GM12878 (cell line): ENCODE measurements at regions not wholly inside any gene's neighbourhood (a gene's known extent, or its start where the extent isn't known, plus 50 kb on each side); places are given as distances from the start of the nearest gene placed in this dataset.

Experiments used
- CBX5 ChIP-seq: sonication (generic); IDR thresholded peaks from 2 replicates; pipeline ENCODE4 v1.6.1; 2016; ENCODE audit warnings: low read depth, moderate library complexity, mild to moderate bottlenecking, inconsistent platforms
- ESRRA ChIP-seq: IDR thresholded peaks from 2 replicates; pipeline ENCODE4 v1.6.1; 2012; ENCODE audit warnings: mild to moderate bottlenecking, low read length, improper control_type of control experiment
- MEF2A ChIP-seq: IDR thresholded peaks from 2 replicates; pipeline ENCODE4 v1.6.1; 2011; ENCODE audit warnings: low read depth, mild to moderate bottlenecking, low read length, moderate library complexity; ENCODE audit not compliant: insufficient read depth
- POLR2A ChIP-seq: IDR thresholded peaks from 2 replicates; pipeline ENCODE4 v1.6.1; 2011; ENCODE audit warnings: low read depth, mild to moderate bottlenecking, low read length
- POLR2AphosphoS5 ChIP-seq: IDR thresholded peaks from 2 replicates; pipeline ENCODE4 v1.6.1; 2011; ENCODE audit warnings: mild to moderate bottlenecking, low read length, inconsistent platforms
- RAD51 ChIP-seq: fragments of 450-650 bp; IDR thresholded peaks from 2 replicates; pipeline ENCODE4 v1.6.1; 2016; ENCODE audit warnings: moderate library complexity, mild to moderate bottlenecking, inconsistent platforms
- SIN3A ChIP-seq: IDR thresholded peaks from 2 replicates; pipeline ENCODE4 v1.6.1; 2012; ENCODE audit warnings: low read depth, low read length, improper control_type of control experiment
- SPI1 ChIP-seq: IDR thresholded peaks from 2 replicates; pipeline ENCODE4 v1.6.1; 2011; ENCODE audit warnings: low read depth, mild to moderate bottlenecking, low read length, moderate library complexity, borderline replicate concordance; ENCODE audit not compliant: insufficient read depth
- SRF ChIP-seq, 2 experiments: IDR thresholded peaks; 2 replicates each; pipeline ENCODE4 v1.6.1; 2011; ENCODE audit warnings: low read depth in 2 of 2, low read length in 2 of 2, mild to moderate bottlenecking in 1 of 2, moderate library complexity in 1 of 2
- TF ChIP-seq, protein P1 (sequence below), 3 experiments: IDR thresholded peaks in 2 of 3; conservative IDR thresholded peaks in 1 of 3; 2 replicates each; pipeline ENCODE4 v1.5.1; 2011; ENCODE audit warnings: low read depth in 3 of 3, low read length in 3 of 3, mild to moderate bottlenecking in 3 of 3, control low read depth in 2 of 3, moderate library complexity in 2 of 3, inconsistent platforms in 1 of 3, mixed read lengths in 1 of 3; ENCODE audit not compliant: control insufficient read depth in 2 of 3, insufficient read depth in 1 of 3; ENCODE audit errors: extremely low read depth in 1 of 3
- TF ChIP-seq, protein P2 (sequence below): fragments of 450-650 bp; IDR thresholded peaks from 2 replicates; pipeline ENCODE4 v1.6.1; 2014; ENCODE audit warnings: mild to moderate bottlenecking

DNA sequence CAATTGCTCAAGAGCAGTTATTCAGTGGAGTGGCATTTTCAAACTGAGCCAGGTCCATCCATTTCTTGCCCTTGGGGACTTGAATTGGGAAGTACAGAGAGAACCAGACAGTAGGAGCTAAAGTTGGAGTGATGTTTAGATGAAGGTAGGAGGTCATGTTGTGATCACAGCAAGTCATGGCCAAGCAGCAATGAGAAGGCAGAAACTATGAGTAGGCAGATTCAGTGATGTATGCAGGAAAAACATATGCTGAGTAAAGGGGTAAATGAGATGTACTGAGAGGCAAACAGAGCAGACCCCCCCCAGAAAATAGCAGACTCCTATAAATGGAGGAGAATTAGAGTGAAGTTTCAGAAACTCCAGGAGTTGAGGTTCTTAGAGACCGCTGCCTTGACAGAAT, 95.8 kb downstream of the PERP start:
- TF ChIP-seq, protein P1, sequence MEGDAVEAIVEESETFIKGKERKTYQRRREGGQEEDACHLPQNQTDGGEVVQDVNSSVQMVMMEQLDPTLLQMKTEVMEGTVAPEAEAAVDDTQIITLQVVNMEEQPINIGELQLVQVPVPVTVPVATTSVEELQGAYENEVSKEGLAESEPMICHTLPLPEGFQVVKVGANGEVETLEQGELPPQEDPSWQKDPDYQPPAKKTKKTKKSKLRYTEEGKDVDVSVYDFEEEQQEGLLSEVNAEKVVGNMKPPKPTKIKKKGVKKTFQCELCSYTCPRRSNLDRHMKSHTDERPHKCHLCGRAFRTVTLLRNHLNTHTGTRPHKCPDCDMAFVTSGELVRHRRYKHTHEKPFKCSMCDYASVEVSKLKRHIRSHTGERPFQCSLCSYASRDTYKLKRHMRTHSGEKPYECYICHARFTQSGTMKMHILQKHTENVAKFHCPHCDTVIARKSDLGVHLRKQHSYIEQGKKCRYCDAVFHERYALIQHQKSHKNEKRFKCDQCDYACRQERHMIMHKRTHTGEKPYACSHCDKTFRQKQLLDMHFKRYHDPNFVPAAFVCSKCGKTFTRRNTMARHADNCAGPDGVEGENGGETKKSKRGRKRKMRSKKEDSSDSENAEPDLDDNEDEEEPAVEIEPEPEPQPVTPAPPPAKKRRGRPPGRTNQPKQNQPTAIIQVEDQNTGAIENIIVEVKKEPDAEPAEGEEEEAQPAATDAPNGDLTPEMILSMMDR (IDR thresholded peaks at IDR 0.05 in 2 of 3, conservative IDR thresholded peaks at IDR 0.05 in 1 of 3; ENCODE audit: control insufficient read depth in 2 of 3, extremely low read depth in 1 of 3, insufficient read depth in 1 of 3, low read depth in 3 of 3, low read length in 3 of 3), result no peak
- no peak for TF ChIP-seq CBX5
- TF ChIP-seq SIN3A, result no peak
- no peak for TF ChIP-seq SRF (IDR thresholded peaks at IDR 0.05; ENCODE audit: low read depth in 2 of 2, low read length in 2 of 2)
- TF ChIP-seq, protein P2, sequence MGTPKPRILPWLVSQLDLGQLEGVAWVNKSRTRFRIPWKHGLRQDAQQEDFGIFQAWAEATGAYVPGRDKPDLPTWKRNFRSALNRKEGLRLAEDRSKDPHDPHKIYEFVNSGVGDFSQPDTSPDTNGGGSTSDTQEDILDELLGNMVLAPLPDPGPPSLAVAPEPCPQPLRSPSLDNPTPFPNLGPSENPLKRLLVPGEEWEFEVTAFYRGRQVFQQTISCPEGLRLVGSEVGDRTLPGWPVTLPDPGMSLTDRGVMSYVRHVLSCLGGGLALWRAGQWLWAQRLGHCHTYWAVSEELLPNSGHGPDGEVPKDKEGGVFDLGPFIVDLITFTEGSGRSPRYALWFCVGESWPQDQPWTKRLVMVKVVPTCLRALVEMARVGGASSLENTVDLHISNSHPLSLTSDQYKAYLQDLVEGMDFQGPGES, result no peak
- no peak for TF ChIP-seq ESRRA
- no peak for TF ChIP-seq RAD51
- TF ChIP-seq POLR2AphosphoS5, result no peak
- TF ChIP-seq POLR2A, result no peak
- TF ChIP-seq MEF2A, result no peak
- TF ChIP-seq SPI1, result no peak
